AG09309 (cell line): ENCODE measurements at regions not wholly inside any gene's neighbourhood (a gene's known extent, or its start where the extent isn't known, plus 50 kb on each side); places are given as distances from the start of the nearest gene placed in this dataset.

Experiments used
- DNase-seq: peaks from one replicate; pipeline ENCODE4 v3.0.0-alpha.2; 2010; ENCODE audit warnings: low read depth
- H3K4me3 ChIP-seq: 2 replicates; pipeline ENCODE4 v1.5.1; 2011; ENCODE audit warnings: mild to moderate bottlenecking, low read depth, low read length, moderate library complexity; ENCODE audit not compliant: control insufficient read depth
- TF ChIP-seq, protein P1 (sequence below): IDR thresholded peaks from 2 replicates; pipeline ENCODE4 v1.5.1; 2011; ENCODE audit warnings: mild to moderate bottlenecking, low read depth, low read length, inconsistent platforms; ENCODE audit not compliant: insufficient read depth, control insufficient read depth; ENCODE audit errors: missing control alignments

DNA sequence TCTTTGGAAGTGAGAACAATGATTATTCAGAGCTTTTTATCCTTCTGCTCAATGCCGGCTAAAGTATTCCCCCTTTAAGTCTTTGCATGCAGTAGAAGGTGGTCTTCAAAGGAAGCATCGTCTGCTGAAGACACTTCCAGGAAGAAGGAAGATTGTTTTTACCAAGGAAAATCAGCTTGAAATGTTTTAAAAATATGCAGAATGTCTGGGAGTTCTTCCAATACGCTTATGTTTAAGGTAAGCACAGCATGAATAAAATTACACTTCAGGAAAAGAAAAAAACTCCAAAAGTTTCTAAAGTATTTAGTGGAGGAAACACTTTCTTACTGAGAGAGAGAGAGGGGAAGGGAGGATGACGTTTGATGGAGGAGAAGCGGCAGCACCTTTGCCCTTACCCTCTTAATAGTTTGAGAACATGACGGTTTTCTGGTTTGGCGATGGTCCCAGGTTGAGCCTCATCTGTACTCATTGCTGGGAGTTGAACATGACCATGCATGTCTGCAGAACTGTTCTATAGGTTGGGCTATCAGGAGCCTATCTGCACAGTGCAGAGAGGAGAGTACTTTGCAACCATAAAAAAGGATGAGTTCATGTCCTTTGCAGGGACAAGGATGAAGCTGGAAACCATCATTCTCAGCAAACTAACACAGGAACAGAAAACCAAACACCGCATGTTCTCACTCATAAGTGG lies 338.1 kb downstream of the ACTR3B start:
- TF ChIP-seq, protein P1, sequence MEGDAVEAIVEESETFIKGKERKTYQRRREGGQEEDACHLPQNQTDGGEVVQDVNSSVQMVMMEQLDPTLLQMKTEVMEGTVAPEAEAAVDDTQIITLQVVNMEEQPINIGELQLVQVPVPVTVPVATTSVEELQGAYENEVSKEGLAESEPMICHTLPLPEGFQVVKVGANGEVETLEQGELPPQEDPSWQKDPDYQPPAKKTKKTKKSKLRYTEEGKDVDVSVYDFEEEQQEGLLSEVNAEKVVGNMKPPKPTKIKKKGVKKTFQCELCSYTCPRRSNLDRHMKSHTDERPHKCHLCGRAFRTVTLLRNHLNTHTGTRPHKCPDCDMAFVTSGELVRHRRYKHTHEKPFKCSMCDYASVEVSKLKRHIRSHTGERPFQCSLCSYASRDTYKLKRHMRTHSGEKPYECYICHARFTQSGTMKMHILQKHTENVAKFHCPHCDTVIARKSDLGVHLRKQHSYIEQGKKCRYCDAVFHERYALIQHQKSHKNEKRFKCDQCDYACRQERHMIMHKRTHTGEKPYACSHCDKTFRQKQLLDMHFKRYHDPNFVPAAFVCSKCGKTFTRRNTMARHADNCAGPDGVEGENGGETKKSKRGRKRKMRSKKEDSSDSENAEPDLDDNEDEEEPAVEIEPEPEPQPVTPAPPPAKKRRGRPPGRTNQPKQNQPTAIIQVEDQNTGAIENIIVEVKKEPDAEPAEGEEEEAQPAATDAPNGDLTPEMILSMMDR, result no peak
- DNase-seq, result no peak
- no peak overlapping the region for H3K4me3 ChIP-seq

DNA sequence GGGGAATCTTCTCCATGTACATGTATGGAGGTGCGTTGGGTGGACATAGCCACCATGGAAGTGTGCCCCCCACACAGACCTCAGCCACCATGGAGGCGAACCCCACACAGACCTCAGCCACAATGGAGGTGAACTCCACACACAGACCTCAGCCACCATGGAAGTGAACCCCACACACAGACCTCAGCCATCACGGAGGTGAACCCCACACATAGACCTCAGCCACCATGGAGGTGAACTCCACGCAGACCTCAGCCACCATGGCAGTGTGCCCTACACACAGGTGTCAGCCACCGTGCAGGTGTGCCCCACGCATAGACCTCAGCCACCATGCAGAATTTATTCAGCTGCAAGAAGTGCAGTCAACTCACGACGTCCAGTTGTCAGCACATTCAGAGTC lies 339.7 kb downstream of the ACTR3B start:
- H3K4me3 ChIP-seq, result no peak overlapping the region
- DNase-seq, result no peak
- TF ChIP-seq, protein P1, result no peak

DNA sequence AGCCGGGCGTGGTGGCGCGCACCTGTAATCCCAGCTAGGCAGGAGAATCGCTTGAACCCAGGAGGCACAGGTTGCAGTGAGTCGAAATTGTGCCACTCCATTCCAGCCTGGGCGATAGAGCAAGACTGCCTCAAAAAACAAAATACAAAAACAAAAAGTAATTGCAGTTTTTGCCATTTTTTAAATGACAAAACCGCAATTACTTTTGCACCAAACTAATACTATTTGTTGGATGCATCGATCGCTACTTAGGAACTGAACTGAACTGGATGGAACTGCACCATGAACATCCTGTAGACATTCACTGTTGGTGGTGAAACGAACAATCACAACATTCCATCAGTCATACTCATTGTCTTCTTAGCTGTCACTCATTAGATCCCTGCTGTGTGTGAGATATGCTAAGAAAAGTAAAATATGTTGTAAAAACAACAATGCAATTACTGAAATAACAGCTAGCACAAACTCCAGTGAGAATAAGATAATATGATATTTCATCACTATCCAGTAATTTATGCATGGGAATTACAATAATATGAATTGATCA lies 341.2 kb downstream of the ACTR3B start:
- TF ChIP-seq, protein P1, result no peak
- no peak for DNase-seq

DNA sequence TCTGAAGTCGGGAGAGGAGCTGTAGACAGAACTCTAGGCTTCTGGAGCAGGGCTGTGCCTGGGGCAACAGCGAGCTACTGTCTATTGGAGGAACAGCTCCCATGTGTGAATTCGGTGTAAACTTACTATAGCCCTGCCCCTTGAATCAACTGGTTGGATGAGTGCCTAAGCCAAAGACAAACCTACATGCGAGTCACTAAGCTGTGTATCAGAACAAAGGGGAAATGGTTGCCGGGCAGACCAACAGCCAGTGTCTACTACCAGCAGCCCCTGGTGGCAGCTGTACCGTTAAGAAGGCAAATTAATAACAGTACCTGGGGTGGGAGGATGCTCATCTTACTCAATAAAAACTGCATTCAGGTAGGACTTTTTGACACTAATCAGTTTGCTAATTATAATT lies 343.6 kb downstream of the ACTR3B start:
- no peak overlapping the region for H3K4me3 ChIP-seq
- no peak for DNase-seq
- TF ChIP-seq, protein P1, result no peak

More for the DNA sequence above, 341.2 kb downstream of the ACTR3B start:
- H3K4me3 ChIP-seq, result no peak overlapping the region

DNA sequence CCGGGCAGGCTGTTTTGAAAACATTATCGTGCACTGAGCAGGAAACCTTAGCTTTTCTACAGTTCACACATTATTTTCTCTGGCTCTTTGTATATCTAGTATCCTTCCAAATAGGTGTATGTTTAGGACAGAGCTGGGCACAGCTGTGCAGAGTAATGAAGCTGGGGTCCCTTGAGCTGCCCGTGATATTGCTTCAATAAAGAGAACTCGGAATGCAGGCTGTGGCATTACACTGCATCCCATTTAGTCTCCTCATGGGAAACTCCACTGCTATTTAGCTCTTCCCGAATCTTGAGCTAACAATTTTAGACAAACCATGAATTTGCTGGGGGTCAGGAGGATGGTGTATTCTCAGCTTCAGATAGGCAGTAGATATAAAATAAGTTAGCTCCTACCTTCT lies 348.3 kb downstream of the ACTR3B start:
- no peak for DNase-seq
- no peak overlapping the region for H3K4me3 ChIP-seq
- TF ChIP-seq, protein P1, result no peak

DNA sequence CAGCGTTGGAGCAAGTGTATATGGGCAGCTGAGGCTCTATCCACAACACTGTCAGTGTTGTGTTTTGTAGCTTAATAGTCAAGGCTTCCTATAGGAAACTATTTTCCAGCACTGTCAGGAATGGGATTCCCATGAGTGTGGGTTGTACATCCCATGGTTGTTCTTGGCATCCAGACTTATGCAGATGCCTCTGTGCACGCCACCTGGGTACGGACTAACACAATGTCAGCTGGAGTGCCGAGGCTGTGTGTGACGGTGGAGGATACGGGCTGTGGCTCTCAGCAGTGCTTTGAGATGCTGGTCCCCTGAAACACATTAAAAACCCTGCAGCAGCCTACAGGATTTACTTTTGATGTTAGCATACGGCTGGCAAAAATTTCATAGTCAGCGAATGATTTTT lies 350.0 kb downstream of the ACTR3B start:
- no peak for DNase-seq
- no peak overlapping the region for H3K4me3 ChIP-seq
- TF ChIP-seq, protein P1, result no peak
